ENCODE measurements at regions not wholly inside any gene's neighbourhood (a gene's known extent, or its start where the extent isn't known, plus 50 kb on each side); places are given as distances from the start of the nearest gene placed in this dataset.

GRCh38 chr18:73296686-73297085, 428.9 kb upstream of the NETO1 start:
- TF ChIP-seq CTCF (IDR thresholded peaks at IDR 0.05 in 2 of 3, conservative IDR thresholded peaks at IDR 0.05 in 1 of 3; ENCODE audit: control insufficient read depth in 2 of 3, extremely low read depth in 1 of 3, insufficient read depth in 1 of 3, low read depth in 3 of 3, low read length in 3 of 3) (no peak), POLR2AphosphoS5 (IDR thresholded peaks at IDR 0.05; ENCODE audit: low read length) (no peak), SREBF2 (IDR thresholded peaks at IDR 0.05; ENCODE audit: low read length) (no peak), RAD21 (IDR thresholded peaks at IDR 0.05; ENCODE audit: insufficient read depth, low read depth, low read length) (no peak), EZH2 (IDR thresholded peaks at IDR 0.05; ENCODE audit: borderline replicate concordance, control insufficient read depth, low read depth, low read length) (no peak), ZNF384 (IDR thresholded peaks at IDR 0.05; ENCODE audit: borderline replicate concordance, low read depth, low read length) (no peak), SPI1 (IDR thresholded peaks at IDR 0.05; ENCODE audit: borderline replicate concordance, insufficient read depth, low read depth, low read length) (no peak)
